Bronchial epithelial cell (primary cell): ENCODE measurements at regions not wholly inside any gene's neighbourhood (a gene's known extent, or its start where the extent isn't known, plus 50 kb on each side); places are given as distances from the start of the nearest gene placed in this dataset.

Experiments
- DNase-seq: peaks from one replicate; pipeline ENCODE4 v3.0.0-alpha.2; 2010; ENCODE audit warnings: low read depth
- FAIRE-seq: peaks from 2 replicates; lab custom pipeline; 2011; peaks lifted over from hg19 to GRCh38; lab: Jason Lieb, UNC
- H3K27me3 ChIP-seq: 2 replicates; pipeline ENCODE4 v1.5.1; 2011; ENCODE audit warnings: low read length; ENCODE audit not compliant: control insufficient read depth, insufficient read depth
- H3K36me3 ChIP-seq: 2 replicates; pipeline ENCODE4 v1.5.1; 2011; ENCODE audit warnings: low read length; ENCODE audit not compliant: control insufficient read depth, insufficient read depth
- H3K4me3 ChIP-seq: 2 replicates; pipeline ENCODE4 v1.5.1; 2011; ENCODE audit warnings: mild to moderate bottlenecking, low read depth, low read length, control low read depth
- CTCF ChIP-seq: IDR thresholded peaks from 2 replicates; pipeline ENCODE4 v1.5.1; 2011; ENCODE audit warnings: mild to moderate bottlenecking, moderate library complexity, low read length, control low read depth, inconsistent platforms; ENCODE audit not compliant: insufficient read depth, severe bottlenecking

- no peak for TF ChIP-seq CTCF
- H3K27me3 ChIP-seq, result no peaks in the 10 kb centered on the region
- FAIRE-seq, result no peak
- H3K36me3 ChIP-seq, result no peaks in the 10 kb centered on the region
- no peak for DNase-seq
- no peak overlapping the region for H3K4me3 ChIP-seq
Observed at GRCh38 chr4:112896609-112897190, 152.8 kb upstream of the ANK2 start.

GRCh38 chr4:112897543-112897942 is 151.9 kb upstream of the ANK2 start:
- Histone ChIP-seq H3K27me3 (no peaks in the 10 kb centered on the region), H3K36me3 (no peaks in the 10 kb centered on the region), H3K4me3 (no peak overlapping the region)
- DNase-seq (peak; percentile 7), FAIRE-seq (no peak)
- TF ChIP-seq CTCF, result no peak

GRCh38 chr4:112898357-112899141 is 150.9 kb upstream of the ANK2 start:
- no peak for DNase-seq
- no peaks in the 10 kb centered on the region for H3K36me3 ChIP-seq
- FAIRE-seq, result no peak
- no peak overlapping the region for H3K4me3 ChIP-seq
- no peaks in the 10 kb centered on the region for H3K27me3 ChIP-seq
- no peak for TF ChIP-seq CTCF

- Histone ChIP-seq H3K4me3 (no peak overlapping the region), H3K27me3 (no peaks in the 10 kb centered on the region), H3K36me3 (no peaks in the 10 kb centered on the region)
- TF ChIP-seq CTCF, result no peak
- no peak for FAIRE-seq
- no peak for DNase-seq
Observed at GRCh38 chr4:112900416-112900815, 149.0 kb upstream of the ANK2 start.

- no peaks in the 10 kb centered on the region for H3K27me3 ChIP-seq
- no peak overlapping the region for H3K4me3 ChIP-seq
- DNase-seq, result no peak
- H3K36me3 ChIP-seq, result no peaks in the 10 kb centered on the region
- TF ChIP-seq CTCF, result no peak
- no peak for FAIRE-seq
Observed at GRCh38 chr4:112901962-112902411, 147.5 kb upstream of the ANK2 start.
